Ascending aorta (tissue), 2 donors: ENCODE measurements at regions not wholly inside any gene's neighbourhood (a gene's known extent, or its start where the extent isn't known, plus 50 kb on each side); places are given as distances from the start of the nearest gene placed in this dataset.

ENCODE experiments used
- DNase-seq, 2 donors: peaks; one replicate each; pipeline ENCODE4 v3.0.0-alpha.2; 2019; ENCODE audit warnings: low spot score in 2 of 2
- H3K27ac ChIP-seq, 2 donors: fragments of 200-600 bp; sonication (generic); one replicate each; pipeline ENCODE4 v1.5.1; 2016 to 2017; ENCODE audit warnings: mild to moderate bottlenecking in 1 of 2
- H3K27me3 ChIP-seq: fragments of 200-600 bp; sonication (generic); one replicate; pipeline ENCODE4 v1.5.1; 2017
- H3K36me3 ChIP-seq, 2 donors: fragments of 200-600 bp; sonication (generic); one replicate each; pipeline ENCODE4 v1.5.1; 2016
- H3K4me1 ChIP-seq, 2 donors: fragments of 200-600 bp; sonication (generic); one replicate each; pipeline ENCODE4 v1.5.1; 2016 to 2017; ENCODE audit warnings: mild to moderate bottlenecking in 1 of 2
- H3K4me3 ChIP-seq, 2 donors: fragments of 200-600 bp; sonication (generic); one replicate each; pipeline ENCODE4 v1.5.1; 2016 to 2017; ENCODE audit warnings: mild to moderate bottlenecking in 1 of 2
- H3K9me3 ChIP-seq, 2 donors: fragments of 200-600 bp; sonication (generic); one replicate each; pipeline ENCODE4 v1.5.1; 2016
- intact Hi-C: fragments of 100-400 bp; cut with DNase I; formaldehyde crosslinking; loops from one replicate; pipeline ENCODE4 v1.15.1; 2023
- TF ChIP-seq, protein P1 (sequence below), 3 experiments: fragments of 200-600 bp in 2 of 3; fragments of 450-650 bp in 1 of 3; sonication (generic) in 2 of 3; IDR thresholded peaks; one replicate each; pipeline ENCODE4 v1.5.1; 2016 to 2019; ENCODE audit warnings: antibody characterized with exemption in 3 of 3, mild to moderate bottlenecking in 1 of 3, moderate library complexity in 1 of 3

DNA sequence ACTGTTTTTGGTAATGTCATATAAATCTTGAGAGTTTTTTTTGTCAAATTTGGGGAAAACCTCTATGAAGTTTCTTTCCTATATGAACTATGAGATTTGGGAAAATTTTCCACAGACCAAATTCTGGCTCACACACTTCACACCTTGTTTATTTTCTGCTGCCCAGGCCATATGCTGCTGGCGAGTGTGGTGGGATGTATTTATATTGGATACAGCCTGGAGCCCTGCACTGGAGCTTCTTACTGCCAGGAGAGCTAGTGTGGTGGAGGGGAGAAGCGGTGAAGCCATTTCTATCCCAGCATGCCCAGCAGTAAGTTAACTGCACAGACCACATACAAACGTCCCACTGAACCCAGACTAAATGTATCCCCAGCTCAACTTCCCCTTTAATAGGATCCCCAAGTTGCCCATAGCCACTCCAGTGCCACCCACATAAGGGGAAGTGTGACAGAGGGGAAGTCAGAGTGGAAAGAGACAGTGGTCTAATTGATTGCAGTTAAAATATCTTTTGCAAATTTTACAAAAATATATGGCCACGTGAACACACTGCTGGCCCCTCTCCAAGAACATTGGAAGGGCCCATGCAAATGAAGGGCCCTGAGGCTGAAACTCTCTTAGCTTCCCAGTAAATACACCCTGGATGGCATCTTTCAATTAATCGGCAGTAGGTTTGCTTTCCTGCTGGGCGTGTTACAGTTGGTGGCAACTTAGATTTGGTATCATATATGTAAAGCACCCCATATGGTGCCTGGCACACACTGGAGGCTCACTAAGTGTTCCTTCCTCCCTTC lies 146.6 kb upstream of the ITGA6 start:
- Histone ChIP-seq H3K4me1 (peaks cover 0 to 6% of the 10 kb centered on the region in 2 donors), H3K36me3 (no peaks in the 10 kb centered on the region), H3K27me3 (no peaks in the 10 kb centered on the region), H3K27ac (no peak overlapping the region), H3K9me3 (no peaks in the 10 kb centered on the region), H3K4me3 (no peak overlapping the region)
- TF ChIP-seq, protein P1, sequence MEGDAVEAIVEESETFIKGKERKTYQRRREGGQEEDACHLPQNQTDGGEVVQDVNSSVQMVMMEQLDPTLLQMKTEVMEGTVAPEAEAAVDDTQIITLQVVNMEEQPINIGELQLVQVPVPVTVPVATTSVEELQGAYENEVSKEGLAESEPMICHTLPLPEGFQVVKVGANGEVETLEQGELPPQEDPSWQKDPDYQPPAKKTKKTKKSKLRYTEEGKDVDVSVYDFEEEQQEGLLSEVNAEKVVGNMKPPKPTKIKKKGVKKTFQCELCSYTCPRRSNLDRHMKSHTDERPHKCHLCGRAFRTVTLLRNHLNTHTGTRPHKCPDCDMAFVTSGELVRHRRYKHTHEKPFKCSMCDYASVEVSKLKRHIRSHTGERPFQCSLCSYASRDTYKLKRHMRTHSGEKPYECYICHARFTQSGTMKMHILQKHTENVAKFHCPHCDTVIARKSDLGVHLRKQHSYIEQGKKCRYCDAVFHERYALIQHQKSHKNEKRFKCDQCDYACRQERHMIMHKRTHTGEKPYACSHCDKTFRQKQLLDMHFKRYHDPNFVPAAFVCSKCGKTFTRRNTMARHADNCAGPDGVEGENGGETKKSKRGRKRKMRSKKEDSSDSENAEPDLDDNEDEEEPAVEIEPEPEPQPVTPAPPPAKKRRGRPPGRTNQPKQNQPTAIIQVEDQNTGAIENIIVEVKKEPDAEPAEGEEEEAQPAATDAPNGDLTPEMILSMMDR (IDR thresholded peaks at IDR 0.05), result no peak
- DNase-seq, result no peak
- intact Hi-C loops, result no loop called here

DNA sequence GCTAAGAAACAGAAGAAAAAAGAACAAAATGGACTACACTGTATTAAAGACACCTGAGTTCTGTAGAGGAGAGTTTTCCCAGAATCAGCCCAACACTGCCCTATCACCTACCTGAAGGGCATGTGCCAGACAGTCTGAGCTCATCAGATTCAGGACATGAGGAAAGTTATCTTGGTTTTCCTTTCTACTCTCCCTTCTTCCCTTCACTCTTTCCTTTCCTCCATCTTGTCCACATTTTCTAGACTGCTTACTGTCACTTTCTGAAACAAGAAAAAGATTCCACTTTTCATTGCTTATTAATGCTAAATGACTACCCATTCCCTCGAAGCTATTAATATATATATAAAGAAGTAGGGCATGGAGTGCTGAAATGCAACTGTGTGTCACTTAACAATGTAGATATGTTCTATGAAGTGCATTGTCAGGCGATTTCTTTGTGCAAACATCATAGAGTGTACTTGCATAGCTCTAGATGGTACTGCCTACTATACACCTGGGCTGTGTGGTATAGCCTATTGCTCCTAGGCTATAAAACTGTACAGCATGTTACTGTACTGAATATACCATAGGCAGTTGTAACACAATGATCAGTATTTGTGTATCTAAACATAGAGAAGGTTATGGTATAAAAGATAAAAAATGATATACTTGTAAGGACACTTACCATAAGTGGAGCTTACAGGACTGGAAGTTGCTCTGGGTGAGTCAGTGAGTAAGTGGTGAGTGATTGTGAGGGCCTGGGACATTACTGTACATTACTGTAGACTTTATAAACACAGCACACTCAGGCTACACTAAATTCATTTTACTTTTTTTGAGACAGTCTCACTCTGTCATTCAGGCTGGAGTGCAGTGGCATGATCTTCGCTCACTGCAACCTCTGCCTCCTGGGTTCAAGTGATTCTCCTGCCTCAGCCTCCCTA lies 145.5 kb upstream of the ITGA6 start:
- TF ChIP-seq, protein P1 (IDR thresholded peaks at IDR 0.05), result no peak
- intact Hi-C loops, result no loop called here
- no peak overlapping the region for H3K27ac ChIP-seq
- no peaks in the 10 kb centered on the region for H3K9me3 ChIP-seq
- H3K4me3 ChIP-seq, result no peak overlapping the region
- H3K27me3 ChIP-seq, result no peaks in the 10 kb centered on the region
- peaks cover 0 to 6% of the 10 kb centered on the region in 2 donors for H3K4me1 ChIP-seq
- DNase-seq, result no peak
- no peaks in the 10 kb centered on the region for H3K36me3 ChIP-seq

DNA sequence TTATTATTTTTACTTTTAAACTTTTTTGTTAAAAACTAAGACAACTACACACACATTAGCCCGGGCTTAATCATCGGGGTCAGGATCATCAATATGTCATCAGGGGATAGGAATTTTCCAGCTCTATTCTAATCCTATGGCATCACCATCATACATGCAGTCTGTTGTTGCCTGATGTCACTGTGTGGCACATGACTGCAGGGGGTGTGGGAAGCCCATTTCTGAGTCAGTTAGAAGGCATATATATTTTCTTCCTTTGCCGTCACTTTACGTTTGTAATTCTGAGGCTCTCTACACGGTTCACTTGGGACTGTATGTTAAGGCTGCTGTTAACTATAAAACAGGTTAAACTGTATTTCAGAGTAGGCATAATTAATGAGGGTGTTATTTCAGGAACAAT lies 144.4 kb upstream of the ITGA6 start:
- H3K9me3 ChIP-seq, result no peaks in the 10 kb centered on the region
- TF ChIP-seq, protein P1 (IDR thresholded peaks at IDR 0.05), result no peak
- no peaks in the 10 kb centered on the region for H3K27me3 ChIP-seq
- intact Hi-C loops, result no loop called here
- peaks cover 0 to 6% of the 10 kb centered on the region in 2 donors for H3K4me1 ChIP-seq
- no peak overlapping the region for H3K27ac ChIP-seq
- DNase-seq, result no peak
- no peaks in the 10 kb centered on the region for H3K36me3 ChIP-seq
- no peak overlapping the region for H3K4me3 ChIP-seq

DNA sequence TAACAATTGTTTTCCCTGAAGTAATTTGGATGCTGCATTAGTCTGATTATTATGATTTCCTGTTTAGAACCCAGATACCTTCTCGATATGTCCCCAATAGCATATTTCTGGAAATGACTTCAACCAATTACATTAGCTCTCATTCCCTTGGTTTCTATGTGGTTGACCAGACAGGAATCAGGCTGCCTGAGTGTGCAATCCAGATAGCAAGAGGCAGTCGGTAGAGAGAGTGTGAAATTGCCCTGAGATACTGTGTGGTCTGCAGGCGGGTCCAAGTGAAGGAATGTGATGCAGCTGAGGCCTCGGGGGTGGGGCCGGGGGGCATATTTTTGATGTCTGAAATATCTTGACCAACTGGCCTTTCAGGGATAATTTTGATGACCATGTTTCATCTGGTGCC lies 143.9 kb upstream of the ITGA6 start:
- intact Hi-C loops, result no loop called here
- no peak for DNase-seq
- no peaks in the 10 kb centered on the region for H3K27me3 ChIP-seq
- TF ChIP-seq, protein P1 (IDR thresholded peaks at IDR 0.05), result no peak
- H3K36me3 ChIP-seq, result no peaks in the 10 kb centered on the region
- peaks cover 0 to 6% of the 10 kb centered on the region in 2 donors for H3K4me1 ChIP-seq
- no peak overlapping the region for H3K27ac ChIP-seq
- H3K9me3 ChIP-seq, result no peaks in the 10 kb centered on the region
- H3K4me3 ChIP-seq, result no peak overlapping the region

DNA sequence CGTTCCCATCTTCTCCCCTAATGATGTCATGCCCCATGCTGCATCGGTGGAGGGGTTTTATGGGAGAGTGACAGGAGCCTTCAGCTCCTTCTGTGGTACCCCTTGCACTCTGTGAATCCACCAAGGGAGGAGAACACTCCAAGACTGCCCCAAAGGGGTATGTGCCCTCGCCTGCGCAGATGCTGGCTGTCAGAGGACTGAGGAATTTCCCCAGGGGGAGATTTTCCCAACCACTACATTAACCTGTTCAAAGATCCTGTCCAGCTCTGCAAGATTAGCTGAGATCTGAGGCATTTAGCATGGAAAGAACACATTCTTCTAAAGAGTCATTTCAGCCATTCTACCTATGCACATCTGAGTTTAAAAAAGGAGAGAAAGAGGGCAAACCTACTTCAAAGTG lies 143.2 kb upstream of the ITGA6 start:
- DNase-seq, result no peak
- Histone ChIP-seq H3K27ac (no peak overlapping the region), H3K4me3 (no peak overlapping the region), H3K27me3 (no peaks in the 10 kb centered on the region), H3K9me3 (no peaks in the 10 kb centered on the region), H3K4me1 (peaks cover 0 to 6% of the 10 kb centered on the region in 2 donors), H3K36me3 (no peaks in the 10 kb centered on the region)
- TF ChIP-seq, protein P1 (IDR thresholded peaks at IDR 0.05), result no peak
- intact Hi-C loops, result no loop called here
